OCI-LY1 (cell line): ENCODE measurements at regions not wholly inside any gene's neighbourhood (a gene's known extent, or its start where the extent isn't known, plus 50 kb on each side); places are given as distances from the start of the nearest gene placed in this dataset.

Experiments
- H2AFZ ChIP-seq: fragments of 200-600 bp; sonication (generic), shearing (Covaris generic); 2 replicates; pipeline ENCODE4 v1.6.0; 2014; ENCODE audit warnings: antibody characterized with exemption, mild to moderate bottlenecking, low read length
- H3F3A ChIP-seq: fragments of 200-600 bp; sonication (generic), shearing (Covaris generic); 2 replicates; pipeline ENCODE4 v1.6.0; 2014; ENCODE audit warnings: mild to moderate bottlenecking, antibody characterized with exemption, low read length, moderate library complexity; ENCODE audit not compliant: insufficient read depth
- H3K27ac ChIP-seq: fragments of 200-600 bp; sonication (generic); 2 replicates; pipeline ENCODE4 v1.5.1; 2014; ENCODE audit warnings: low read length, mixed run types, mild to moderate bottlenecking, low read depth; ENCODE audit not compliant: poor library complexity, severe bottlenecking
- H3K27me3 ChIP-seq: fragments of 200-600 bp; sonication (generic); 2 replicates; pipeline ENCODE4 v1.6.0; 2014; ENCODE audit warnings: antibody characterized with exemption, mild to moderate bottlenecking, low read length, moderate library complexity; ENCODE audit not compliant: insufficient read depth
- H3K36me3 ChIP-seq: fragments of 200-600 bp; sonication (generic); 2 replicates; pipeline ENCODE4 v1.6.1; 2014; ENCODE audit warnings: mild to moderate bottlenecking, antibody characterized with exemption, low read length, moderate library complexity, mixed read lengths; ENCODE audit not compliant: insufficient read depth
- H3K4me1 ChIP-seq: fragments of 200-600 bp; sonication (generic); 2 replicates; pipeline ENCODE4 v1.5.1; 2014; ENCODE audit warnings: mild to moderate bottlenecking, low read length, moderate library complexity; ENCODE audit not compliant: insufficient read depth, severe bottlenecking
- H3K4me2 ChIP-seq: fragments of 200-600 bp; sonication (generic), shearing (Covaris generic); 2 replicates; pipeline ENCODE4 v1.6.1; 2014; ENCODE audit warnings: low read length
- H3K4me3 ChIP-seq: fragments of 200-600 bp; sonication (generic); 2 replicates; pipeline ENCODE4 v1.5.1; 2014; ENCODE audit warnings: low read length, low read depth, mild to moderate bottlenecking, mixed read lengths; ENCODE audit not compliant: poor library complexity, severe bottlenecking
- H3K79me2 ChIP-seq: fragments of 200-600 bp; shearing (Covaris generic); 2 replicates; pipeline ENCODE4 v1.6.1; 2016; ENCODE audit warnings: mixed run types, low read length, mixed read lengths; ENCODE audit not compliant: insufficient read depth
- H3K9ac ChIP-seq: fragments of 200-600 bp; sonication (generic), shearing (Covaris generic); 2 replicates; pipeline ENCODE4 v1.6.1; 2014; ENCODE audit warnings: mild to moderate bottlenecking, low read length, mixed read lengths
- H3K9me2 ChIP-seq: fragments of 200-600 bp; sonication (generic), shearing (Covaris generic); 2 replicates; pipeline ENCODE4 v1.6.1; 2014; ENCODE audit warnings: low read depth, mild to moderate bottlenecking, low read length, mixed read lengths
- H3K9me3 ChIP-seq: fragments of 200-600 bp; shearing (Covaris generic); 2 replicates; pipeline ENCODE4 v1.6.1; 2014; ENCODE audit warnings: low read length, mixed read lengths
- H4K20me1 ChIP-seq: fragments of 200-600 bp; sonication (generic), shearing (Covaris generic); 2 replicates; pipeline ENCODE4 v1.6.0; 2016; ENCODE audit warnings: mild to moderate bottlenecking, low read length; ENCODE audit not compliant: insufficient read depth
- CTCF ChIP-seq: fragments of 200-600 bp; sonication (generic), shearing (Covaris generic); IDR thresholded peaks from 2 replicates; pipeline ENCODE4 v1.5.1; 2017; ENCODE audit warnings: mild to moderate bottlenecking, antibody characterized with exemption, low read length, moderate library complexity, mixed read lengths
- EZH2 ChIP-seq: fragments of 200-600 bp; sonication (generic), shearing (Covaris generic); IDR thresholded peaks from 2 replicates; pipeline ENCODE4 v1.8.0; 2017; ENCODE audit warnings: borderline replicate concordance, mixed run types, mild to moderate bottlenecking, antibody characterized with exemption, low read length, moderate library complexity, mixed read lengths

GRCh38 chr14:31992011-31992447, 85.1 kb upstream of the ARHGAP5 start:
- Histone ChIP-seq H3K36me3 (no peaks in the 10 kb centered on the region), H4K20me1 (no peaks in the 10 kb centered on the region), H2AFZ (no peak overlapping the region), H3K27ac (no peak overlapping the region), H3K9ac (no peak overlapping the region), H3K4me1 (no peaks in the 10 kb centered on the region), H3K27me3 (no peaks in the 10 kb centered on the region), H3K4me3 (no peak overlapping the region), H3F3A (no peaks in the 10 kb centered on the region), H3K4me2 (no peak overlapping the region), H3K9me2 (no peaks in the 10 kb centered on the region), H3K79me2 (no peaks in the 10 kb centered on the region), H3K9me3 (no peaks in the 10 kb centered on the region)
- TF ChIP-seq EZH2 = no peak
- no peak for TF ChIP-seq CTCF

GRCh38 chr14:31993521-31993951, 83.6 kb upstream of the ARHGAP5 start:
- no peaks in the 10 kb centered on the region for H3K9me3 ChIP-seq
- H3K9me2 ChIP-seq = no peaks in the 10 kb centered on the region
- no peaks in the 10 kb centered on the region for H3K4me1 ChIP-seq
- H3K9ac ChIP-seq = no peak overlapping the region
- no peaks in the 10 kb centered on the region for H3K36me3 ChIP-seq
- H3K27me3 ChIP-seq = no peaks in the 10 kb centered on the region
- no peaks in the 10 kb centered on the region for H4K20me1 ChIP-seq
- H3F3A ChIP-seq = no peaks in the 10 kb centered on the region
- TF ChIP-seq CTCF (no peak), EZH2 (no peak)
- H3K79me2 ChIP-seq = no peaks in the 10 kb centered on the region
- H3K4me2 ChIP-seq = no peak overlapping the region
- H3K4me3 ChIP-seq = no peak overlapping the region
- no peak overlapping the region for H3K27ac ChIP-seq
- H2AFZ ChIP-seq = no peak overlapping the region

- H3K4me3 ChIP-seq = no peak overlapping the region
- H3K9me3 ChIP-seq = no peaks in the 10 kb centered on the region
- no peaks in the 10 kb centered on the region for H3F3A ChIP-seq
- no peaks in the 10 kb centered on the region for H3K27me3 ChIP-seq
- no peaks in the 10 kb centered on the region for H4K20me1 ChIP-seq
- no peak overlapping the region for H3K4me2 ChIP-seq
- TF ChIP-seq CTCF (no peak), EZH2 (no peak)
- no peak overlapping the region for H3K27ac ChIP-seq
- no peak overlapping the region for H2AFZ ChIP-seq
- H3K36me3 ChIP-seq = no peaks in the 10 kb centered on the region
- no peak overlapping the region for H3K9ac ChIP-seq
- no peaks in the 10 kb centered on the region for H3K4me1 ChIP-seq
- no peaks in the 10 kb centered on the region for H3K79me2 ChIP-seq
- H3K9me2 ChIP-seq = no peaks in the 10 kb centered on the region
These were observed 82.6 kb upstream of the ARHGAP5 start for GRCh38 chr14:31994391-31995033.
